ENCODE measurements at regions not wholly inside any gene's neighbourhood (a gene's known extent, or its start where the extent isn't known, plus 50 kb on each side); places are given as distances from the start of the nearest gene placed in this dataset.
A peak's percentile ranks its signal among the peaks of the same experiment; 100 is the strongest.

GRCh38 chr2:8424997-8425900 lies 256.6 kb upstream of the ID2 start:
- DNase-seq: no peak
- no peaks in the 10 kb centered on the region for H3K36me3 ChIP-seq
- intact Hi-C loops (cut with DNase I): no loop called here
- H3K4me3 ChIP-seq (replicated peaks in 1 of 3): no peak overlapping the region
- no peaks in the 10 kb centered on the region for H3K27me3 ChIP-seq
- H3K4me1 ChIP-seq: no peaks in the 10 kb centered on the region
- H3K27ac ChIP-seq: no peak overlapping the region
- TF ChIP-seq CTCF (IDR thresholded peaks at IDR 0.05): no peak
- no peak for TF ChIP-seq POLR2A (IDR thresholded peaks at IDR 0.05)
- H3K9me3 ChIP-seq: no peaks in the 10 kb centered on the region
- 91 to 92% methylated on average over 24 to 26 of the region's 26 CpGs for WGBS, 2 donors

GRCh38 chr2:8426550-8426949 lies 255.3 kb upstream of the ID2 start:
- WGBS, 2 donors: 80 to 84% methylated on average over 10 of the region's 10 CpGs
- no peak for DNase-seq
- H3K27me3 ChIP-seq: no peaks in the 10 kb centered on the region
- no peak overlapping the region for H3K27ac ChIP-seq
- H3K4me3 ChIP-seq (replicated peaks in 1 of 3): no peak overlapping the region
- no peak for TF ChIP-seq CTCF (IDR thresholded peaks at IDR 0.05)
- TF ChIP-seq POLR2A (IDR thresholded peaks at IDR 0.05): no peak
- H3K36me3 ChIP-seq: no peaks in the 10 kb centered on the region
- intact Hi-C loops (cut with DNase I): no loop called here
- H3K9me3 ChIP-seq: no peaks in the 10 kb centered on the region
- H3K4me1 ChIP-seq: no peaks in the 10 kb centered on the region

GRCh38 chr2:8427211-8427610 lies 254.6 kb upstream of the ID2 start:
- intact Hi-C loops (cut with DNase I): no loop called here
- Histone ChIP-seq H3K4me1 (no peaks in the 10 kb centered on the region), H3K27ac (no peak overlapping the region), H3K36me3 (no peaks in the 10 kb centered on the region), H3K4me3 (replicated peaks in 1 of 3) (no peak overlapping the region), H3K27me3 (no peaks in the 10 kb centered on the region), H3K9me3 (no peaks in the 10 kb centered on the region)
- DNase-seq: no peak
- WGBS, 2 donors: 91 to 99% methylated on average over 4 of the region's 4 CpGs
- TF ChIP-seq POLR2A (IDR thresholded peaks at IDR 0.05) (no peak), CTCF (IDR thresholded peaks at IDR 0.05) (no peak)

GRCh38 chr2:8430628-8431027 lies 251.2 kb upstream of the ID2 start:
- intact Hi-C loops (cut with DNase I): no loop called here
- Histone ChIP-seq H3K9me3 (no peaks in the 10 kb centered on the region), H3K4me1 (no peaks in the 10 kb centered on the region), H3K4me3 (replicated peaks in 1 of 3) (no peak overlapping the region), H3K27me3 (no peaks in the 10 kb centered on the region), H3K36me3 (no peaks in the 10 kb centered on the region), H3K27ac (no peak overlapping the region)
- DNase-seq: no peak
- TF ChIP-seq CTCF (IDR thresholded peaks at IDR 0.05) (no peak), POLR2A (IDR thresholded peaks at IDR 0.05) (no peak)
- 89 to 90% methylated on average over 2 to 4 of the region's 4 CpGs for WGBS, 2 donors

GRCh38 chr2:8431446-8432125 lies 250.3 kb upstream of the ID2 start:
- TF ChIP-seq POLR2A (IDR thresholded peaks at IDR 0.05) (no peak), CTCF (IDR thresholded peaks at IDR 0.05) (no peak)
- H3K4me3 ChIP-seq (replicated peaks in 1 of 3): no peak overlapping the region
- no peaks in the 10 kb centered on the region for H3K27me3 ChIP-seq
- H3K27ac ChIP-seq: no peak overlapping the region
- H3K9me3 ChIP-seq: no peaks in the 10 kb centered on the region
- intact Hi-C loops (cut with DNase I): no loop called here
- 62 to 67% methylated on average over 3 of the region's 3 CpGs for WGBS, 2 donors
- DNase-seq: peak; percentile 53 to 74
- no peaks in the 10 kb centered on the region for H3K36me3 ChIP-seq
- H3K4me1 ChIP-seq: no peaks in the 10 kb centered on the region
